K562 (cell line): ENCODE measurements at regions not wholly inside any gene's neighbourhood (a gene's known extent, or its start where the extent isn't known, plus 50 kb on each side); places are given as distances from the start of the nearest gene placed in this dataset.
A peak's percentile ranks its signal among the peaks of the same experiment; 100 is the strongest.

ENCODE experiments used
- ATAC-seq: fragments of 200-7000 bp; cut with Tn5 transposase; 3 replicates; pipeline ENCODE4 v1.9.1; 2020; ENCODE audit warnings: moderate library complexity
- BruUV-seq: library from RNA; stranded (reverse); fragments of 400-500 nt; replicated peaks from 2 replicates; lab custom pipeline; 2021; lab: Mats Ljungman, UMichigan
- CTCF ChIA-PET: fragments of 300-600 bp; formaldehyde crosslinking; extraction: SDS; loops from one replicate; lab custom pipeline; 2021; ENCODE audit warnings: low intra/inter-chr PET ratio; lab: Yijun Ruan, JAX
- POLR2A ChIA-PET: fragments of 300-600, 350-650 bp; sonication (Branson Sonifier 250); formaldehyde crosslinking; extraction: SDS; loops from one replicate; lab custom pipeline; 2021; ENCODE audit warnings: antibody characterized with exemption, inconsistent platforms; lab: Yijun Ruan, JAX
- DNase-seq, 4 experiments: peaks; one replicate each; pipeline versions ENCODE4 v3.0.0 to v3.0.0-alpha.2; 2011 to 2018; ENCODE audit warnings: low spot score in 3 of 4, mixed read lengths in 3 of 4; ENCODE audit errors: extremely low read depth in 1 of 4
- FAIRE-seq: peaks from 2 replicates; lab custom pipeline; 2011; peaks lifted over from hg19 to GRCh38; lab: Jason Lieb, UNC
- H2AFZ ChIP-seq: 2 replicates; pipeline ENCODE4 v1.6.0; 2011; ENCODE audit warnings: low read depth, low read length, control low read depth, inconsistent platforms
- H3K27ac ChIP-seq: fragments of 200-600 bp; 3 replicates; pipeline ENCODE4 v1.8.0; 2011; ENCODE audit warnings: low read depth, mild to moderate bottlenecking, control low read depth, inconsistent platforms, low read length, moderate library complexity, mixed read lengths; ENCODE audit errors: extremely low read depth
- H3K27me3 ChIP-seq, 2 experiments: fragments of 300-600 bp in 1 of 2; 2 replicates in 1 of 2; 3 replicates in 1 of 2; pipeline versions ENCODE4 v1.6.0 to v1.8.0; 2011; ENCODE audit warnings: inconsistent platforms in 2 of 2, low read length in 2 of 2, mild to moderate bottlenecking in 1 of 2, mixed read lengths in 1 of 2, moderate library complexity in 1 of 2; ENCODE audit not compliant: control insufficient read depth in 2 of 2, insufficient read depth in 2 of 2
- H3K36me3 ChIP-seq: fragments of 300-600 bp; 3 replicates; pipeline ENCODE4 v1.8.0; 2011; ENCODE audit warnings: mild to moderate bottlenecking, low read length, inconsistent platforms; ENCODE audit not compliant: control insufficient read depth, insufficient read depth
- H3K4me1 ChIP-seq, 2 experiments: fragments of 200-600 bp in 1 of 2; replicated peaks in 1 of 2; 2 replicates in 1 of 2; 3 replicates in 1 of 2; pipeline versions ENCODE4 v1.5.1 to v1.8.0; 2011; ENCODE audit warnings: inconsistent platforms in 2 of 2, low read length in 2 of 2, mild to moderate bottlenecking in 1 of 2, mixed read lengths in 1 of 2, moderate library complexity in 1 of 2; ENCODE audit not compliant: control insufficient read depth in 2 of 2, insufficient read depth in 2 of 2
- H3K4me2 ChIP-seq: 2 replicates; pipeline ENCODE4 v1.6.1; 2011; ENCODE audit warnings: low read length, control low read depth, inconsistent platforms, mixed read lengths; ENCODE audit not compliant: insufficient read depth
- H3K4me3 ChIP-seq: fragments of 200-600 bp; sonication (generic), shearing (Covaris generic); 2 replicates; pipeline ENCODE4 v1.5.1; 2016; ENCODE audit warnings: control low read depth, inconsistent platforms
- H3K79me2 ChIP-seq: fragments of 200-600 bp; 3 replicates; pipeline ENCODE4 v1.8.0; 2011; ENCODE audit warnings: low read length, inconsistent platforms; ENCODE audit not compliant: control insufficient read depth, insufficient read depth
- H3K9ac ChIP-seq, 2 experiments: 2 replicates each; pipeline versions ENCODE4 v1.6.0 to v1.6.1; 2011; ENCODE audit warnings: low read depth in 2 of 2, low read length in 2 of 2, control low read depth in 1 of 2, inconsistent platforms in 1 of 2, mild to moderate bottlenecking in 1 of 2, mixed read lengths in 1 of 2; ENCODE audit not compliant: insufficient read depth in 1 of 2
- H3K9me1 ChIP-seq: one replicate; pipeline ENCODE4 v1.6.0; 2011; ENCODE audit warnings: inconsistent platforms, mild to moderate bottlenecking, low read length, moderate library complexity; ENCODE audit not compliant: control insufficient read depth, insufficient read depth
- H3K9me3 ChIP-seq: replicated peaks from 2 replicates; pipeline ENCODE4 v1.5.1; 2011; ENCODE audit warnings: low read depth, low read length, inconsistent platforms; ENCODE audit not compliant: control insufficient read depth, insufficient read depth
- H4K20me1 ChIP-seq: replicated peaks from 2 replicates; pipeline ENCODE4 v1.6.1; 2011; ENCODE audit warnings: low read length, inconsistent platforms, mixed read lengths; ENCODE audit not compliant: control insufficient read depth, insufficient read depth
- GATAD2A ChIP-seq: fragments of 450-650 bp; IDR thresholded peaks from 2 replicates; pipeline ENCODE4 v1.6.1; 2017
- IRF2 ChIP-seq: sonication (generic); formaldehyde crosslinking; IDR thresholded peaks from 2 replicates; pipeline ENCODE4 v1.8.1; 2022; ENCODE audit warnings: mild to moderate bottlenecking, missing genetic modification reagents
- SMARCA5 ChIP-seq: fragments of 450-650 bp; IDR thresholded peaks from 2 replicates; pipeline ENCODE4 v1.6.1; 2016
- TCF15 ChIP-seq: fragments of 250-450 bp; sonication (Bioruptor Pico); IDR thresholded peaks from 2 replicates; pipeline ENCODE4 v1.8.0; 2022; ENCODE audit warnings: moderate library complexity, mild to moderate bottlenecking, inconsistent platforms
- XRCC3 ChIP-seq: fragments of 450-650 bp; IDR thresholded peaks from 2 replicates; pipeline ENCODE4 v1.6.1; 2017; ENCODE audit warnings: mild to moderate bottlenecking, moderate library complexity
- WGBS: fragments of 100-300 bp; shearing (Covaris generic); methylation state at CpG from one replicate; pipeline ENCODE4 v1.1.6; 2016; ENCODE audit warnings: low coverage, mixed read lengths; ENCODE audit not compliant: insufficient coverage; ENCODE audit errors: missing lambda C conversion rate; 5-methylcytosine and 5-hydroxymethylcytosine counted together
- in situ Hi-C: fragments of 300-500 bp; cut with MboI; formaldehyde crosslinking; loops from 4 replicates; pipeline ENCODE4 v1.15.0; 2018; ENCODE audit warnings: inconsistent platforms, mixed read lengths
- intact Hi-C: fragments of 100-400 bp; cut with micrococcal nuclease; formaldehyde crosslinking; loops from 2 replicates; pipeline ENCODE4 v1.14.2; 2022

- Histone ChIP-seq H3K9me3 (peaks cover 3% of the 10 kb centered on the region; the same call in 1 of the 2 replicates), H4K20me1 (0 out of 2 replicates have a peak, but pooled peaks cover 1% of the 10 kb centered on the region), H3K9ac (no peak overlapping the region), H3K27me3 (no peaks in the 10 kb centered on the region), H3K36me3 (no peaks in the 10 kb centered on the region), H3K4me1 (peaks cover 0 to 14% of the 10 kb centered on the region in 2 experiments; a peak in 2 of 5 replicates), H3K4me3 (no peak overlapping the region), H3K4me2 (no peak overlapping the region), H2AFZ (no peak overlapping the region), H3K79me2 (no peaks in the 10 kb centered on the region), H3K9me1 (no peaks in the 10 kb centered on the region), H3K27ac (no peak overlapping the region)
- BruUV-seq = no TSS peak
- FAIRE-seq (no peak), ATAC-seq (no peak), DNase-seq (no peak)
- intact Hi-C loops = loop anchor here (5.0 kb wide), 1 partner anchor 347 kb away; no protein-coding TSS in a partner anchor
- in situ Hi-C loops = no loop called here
- 83% methylated on average over 7 of the region's 7 CpGs for WGBS
- TF ChIP-seq SMARCA5 = no peak
- no peak for TF ChIP-seq TCF15 (CRISPR knock-in tag)
- no peak for TF ChIP-seq GATAD2A
- TF ChIP-seq XRCC3 = no peak
- ChIA-PET CTCF (no interaction called here), POLR2A (no interaction called here)
These were observed 107.6 kb upstream of the SMURF2 start for GRCh38 chr17:64769712-64770111.

DNA sequence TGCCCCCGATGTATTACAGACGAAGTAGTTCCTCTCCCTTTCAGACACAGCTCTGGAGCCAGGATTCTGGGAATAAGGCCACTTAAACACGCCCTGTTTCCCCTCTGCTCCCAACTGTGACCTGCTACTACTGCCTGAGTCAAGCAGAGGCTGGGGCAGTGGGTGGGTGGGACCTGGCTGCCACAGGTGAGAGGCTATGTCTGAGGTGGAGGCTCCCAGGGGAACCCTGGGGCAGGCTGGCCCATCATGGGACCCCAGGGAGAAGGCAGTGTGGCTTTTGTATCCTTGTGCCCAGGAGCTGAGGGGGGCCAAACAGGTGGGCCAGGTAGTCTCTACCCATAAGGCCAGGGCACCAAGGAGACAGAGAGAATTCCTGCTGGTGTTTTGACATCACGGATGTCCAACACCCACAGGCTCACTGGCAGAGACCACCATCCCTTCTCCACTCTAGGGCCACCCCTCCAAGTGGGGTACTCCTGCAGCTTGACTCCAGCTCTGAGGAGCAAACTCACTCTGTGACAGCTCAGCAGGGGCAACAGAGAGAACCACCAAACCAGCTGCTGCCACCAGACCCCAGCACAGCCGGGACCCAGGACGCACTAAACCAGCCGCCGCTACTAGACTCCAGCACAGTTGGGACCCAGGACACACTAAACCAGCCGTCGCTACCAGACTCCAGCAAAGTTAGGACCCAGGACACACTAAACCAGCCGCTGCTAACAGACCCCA, 105.3 kb upstream of the SMURF2 start:
- peak overlapping the region in 1 of 2 experiments; percentile 43; a peak in 1 of 4 replicates for H3K9ac ChIP-seq
- ChIA-PET CTCF (no interaction called here), POLR2A (no interaction called here)
- no peaks in the 10 kb centered on the region for H4K20me1 ChIP-seq
- peaks cover 0 to 4% of the 10 kb centered on the region in 2 experiments; a peak in 1 of 5 replicates for H3K4me1 ChIP-seq
- 69% methylated on average over 11 of the region's 11 CpGs for WGBS
- no peak overlapping the region for H2AFZ ChIP-seq
- H3K27me3 ChIP-seq = no peaks in the 10 kb centered on the region
- in situ Hi-C loops = no loop called here
- FAIRE-seq = no peak
- BruUV-seq = no TSS peak
- no peaks in the 10 kb centered on the region for H3K79me2 ChIP-seq
- no peak for TF ChIP-seq IRF2
- ATAC-seq = no peak
- H3K4me3 ChIP-seq = no peak overlapping the region
- intact Hi-C loops = no loop called here
- no peaks in the 10 kb centered on the region for H3K9me1 ChIP-seq
- H3K4me2 ChIP-seq = no peak overlapping the region
- DNase-seq = no peak
- no peaks in the 10 kb centered on the region for H3K36me3 ChIP-seq
- no peak overlapping the region for H3K27ac ChIP-seq
- H3K9me3 ChIP-seq = peaks cover 3% of the 10 kb centered on the region; the same call in 1 of the 2 replicates
